ENCODE measurements at regions not wholly inside any gene's neighbourhood (a gene's known extent, or its start where the extent isn't known, plus 50 kb on each side); places are given as distances from the start of the nearest gene placed in this dataset.
A peak's percentile ranks its signal among the peaks of the same experiment; 100 is the strongest.
"Not testable (repeated sequence)": the region's sequence is repeated elsewhere in the genome, so short reads cannot be mapped to it uniquely, and the experiment has no call there.

- no peak for DNase-seq
Observed at GRCh38 chr7:148515237-148515636, 75.3 kb upstream of the C7orf33 start.

- DNase-seq: no peak
Observed at GRCh38 chr7:148515728-148516695, 74.6 kb upstream of the C7orf33 start.

- not testable (repeated sequence) for DNase-seq
Observed at GRCh38 chr7:148519386-148519785, 71.2 kb upstream of the C7orf33 start.

- no peak for DNase-seq
Observed at GRCh38 chr7:148521271-148521670, 69.3 kb upstream of the C7orf33 start.

- DNase-seq: no peak
Observed at GRCh38 chr7:148523550-148523949, 67.0 kb upstream of the C7orf33 start.

GRCh38 chr7:148524479-148525224 lies 65.9 kb upstream of the C7orf33 start:
- DNase-seq: no peak

- DNase-seq: peak; percentile 1
Observed at GRCh38 chr7:148527717-148528168, 62.8 kb upstream of the C7orf33 start.

GRCh38 chr7:148535217-148535616 lies 55.3 kb upstream of the C7orf33 start:
- DNase-seq: no peak

GRCh38 chr7:148537435-148537834 lies 53.1 kb upstream of the C7orf33 start:
- DNase-seq: no peak

- no peak for DNase-seq
Observed at GRCh38 chr7:148540041-148540738, 50.4 kb upstream of the C7orf33 start.
